ENCODE measurements at regions not wholly inside any gene's neighbourhood (a gene's known extent, or its start where the extent isn't known, plus 50 kb on each side); places are given as distances from the start of the nearest gene placed in this dataset.

DNA sequence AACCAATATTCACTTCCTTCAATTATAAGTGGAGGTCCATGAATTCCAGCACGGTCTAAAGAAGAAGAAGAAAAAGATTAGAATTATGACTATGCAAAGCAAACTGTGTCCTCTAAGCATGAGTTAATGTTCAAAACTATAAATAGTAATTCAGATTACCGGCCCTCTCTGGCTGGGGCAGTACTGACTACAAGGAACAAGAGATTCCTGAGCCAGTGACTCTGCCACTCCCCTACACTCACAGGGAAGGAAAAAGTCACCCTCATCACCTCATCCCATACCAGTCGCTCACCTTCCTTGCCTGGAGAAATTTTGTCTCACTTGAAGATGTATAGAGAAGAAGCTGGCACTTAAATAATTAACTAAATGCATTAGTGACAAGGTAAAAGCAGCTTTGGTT, 56.5 kb upstream of the CD302 start:
- H3K27ac Mint-ChIP-seq, result no peak overlapping the region
- H3K4me3 Mint-ChIP-seq, result no peak overlapping the region
- no peaks in the 10 kb centered on the region for H3K9me3 Mint-ChIP-seq
- H3K4me1 Mint-ChIP-seq, result peaks cover 2% of the 10 kb centered on the region
- no peaks in the 10 kb centered on the region for H3K27me3 Mint-ChIP-seq
- H3K36me3 Mint-ChIP-seq (ENCODE audit: low read depth), result peaks cover 36% of the 10 kb centered on the region
- no peak for DNase-seq
- intact Hi-C loops (cut with micrococcal nuclease), result no loop called here

DNA sequence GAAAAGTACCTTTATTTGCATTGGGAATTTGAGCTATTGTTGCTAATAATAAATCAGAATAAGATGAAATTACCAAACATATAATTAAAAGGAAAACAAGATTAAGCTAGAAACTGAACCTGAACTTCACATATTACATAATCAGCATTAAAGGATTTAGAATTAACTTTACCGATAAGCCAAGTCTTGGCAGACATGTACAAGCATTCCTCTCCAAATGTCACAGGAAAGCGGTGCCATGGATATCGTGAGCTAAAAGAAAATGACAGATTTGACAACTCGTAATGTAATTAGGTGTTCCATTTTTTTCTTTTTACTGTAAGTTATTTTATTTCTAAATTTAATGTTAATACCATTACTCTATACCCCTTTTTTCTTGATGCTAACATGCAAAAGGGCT, 55.1 kb upstream of the CD302 start:
- intact Hi-C loops (cut with micrococcal nuclease), result no loop called here
- no peaks in the 10 kb centered on the region for H3K27me3 Mint-ChIP-seq
- no peaks in the 10 kb centered on the region for H3K9me3 Mint-ChIP-seq
- H3K27ac Mint-ChIP-seq, result no peak overlapping the region
- H3K4me1 Mint-ChIP-seq, result no peaks in the 10 kb centered on the region
- DNase-seq, result no peak
- H3K36me3 Mint-ChIP-seq (ENCODE audit: low read depth), result peaks cover 36% of the 10 kb centered on the region
- no peak overlapping the region for H3K4me3 Mint-ChIP-seq

DNA sequence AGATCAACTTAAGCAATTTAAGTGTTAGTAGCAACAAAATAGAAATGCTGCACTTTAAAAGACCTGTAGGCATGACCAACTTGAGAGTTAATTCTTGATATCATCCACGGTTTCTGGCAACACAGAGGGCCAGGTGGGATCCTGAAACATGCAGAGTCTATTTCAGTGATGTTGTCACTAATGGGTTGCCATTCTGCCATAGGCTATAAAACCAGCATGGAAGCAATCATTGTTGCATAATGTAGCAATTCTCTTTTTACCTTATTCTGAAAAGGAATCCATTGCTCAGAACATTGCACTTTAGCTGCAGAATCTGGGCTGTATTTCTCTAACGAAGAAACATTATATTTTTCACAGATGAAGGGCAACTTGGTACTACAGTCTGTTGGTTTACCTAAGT, 53.9 kb upstream of the CD302 start:
- Mint-ChIP-seq H3K9me3 (no peaks in the 10 kb centered on the region), H3K27ac (no peak overlapping the region), H3K27me3 (no peaks in the 10 kb centered on the region), H3K36me3 (ENCODE audit: low read depth) (peaks cover 38% of the 10 kb centered on the region), H3K4me1 (no peaks in the 10 kb centered on the region), H3K4me3 (no peak overlapping the region)
- intact Hi-C loops (cut with micrococcal nuclease), result no loop called here
- DNase-seq, result no peak

DNA sequence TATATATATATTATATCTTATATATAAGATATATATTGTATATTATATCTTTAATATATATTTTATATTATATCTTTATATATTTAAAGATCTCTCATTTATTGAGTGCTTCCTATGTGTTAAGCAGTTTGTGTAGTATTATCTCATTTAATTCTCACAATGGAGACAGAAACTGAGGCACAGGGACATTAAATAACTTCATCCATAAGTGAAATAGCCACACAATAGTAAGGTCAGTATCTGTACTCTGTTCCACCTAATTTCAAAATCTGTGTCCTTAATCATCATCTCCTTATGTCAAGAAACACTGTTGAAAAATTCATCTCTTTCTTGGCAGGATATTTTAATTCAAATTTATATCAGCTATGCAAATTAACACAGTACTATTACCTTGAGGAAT, 52.8 kb upstream of the CD302 start:
- H3K36me3 Mint-ChIP-seq (ENCODE audit: low read depth), result peaks cover 35% of the 10 kb centered on the region
- DNase-seq, result no peak
- no peak overlapping the region for H3K27ac Mint-ChIP-seq
- H3K4me1 Mint-ChIP-seq, result no peaks in the 10 kb centered on the region
- H3K4me3 Mint-ChIP-seq, result no peak overlapping the region
- intact Hi-C loops (cut with micrococcal nuclease), result no loop called here
- H3K27me3 Mint-ChIP-seq, result no peaks in the 10 kb centered on the region
- no peaks in the 10 kb centered on the region for H3K9me3 Mint-ChIP-seq

DNA sequence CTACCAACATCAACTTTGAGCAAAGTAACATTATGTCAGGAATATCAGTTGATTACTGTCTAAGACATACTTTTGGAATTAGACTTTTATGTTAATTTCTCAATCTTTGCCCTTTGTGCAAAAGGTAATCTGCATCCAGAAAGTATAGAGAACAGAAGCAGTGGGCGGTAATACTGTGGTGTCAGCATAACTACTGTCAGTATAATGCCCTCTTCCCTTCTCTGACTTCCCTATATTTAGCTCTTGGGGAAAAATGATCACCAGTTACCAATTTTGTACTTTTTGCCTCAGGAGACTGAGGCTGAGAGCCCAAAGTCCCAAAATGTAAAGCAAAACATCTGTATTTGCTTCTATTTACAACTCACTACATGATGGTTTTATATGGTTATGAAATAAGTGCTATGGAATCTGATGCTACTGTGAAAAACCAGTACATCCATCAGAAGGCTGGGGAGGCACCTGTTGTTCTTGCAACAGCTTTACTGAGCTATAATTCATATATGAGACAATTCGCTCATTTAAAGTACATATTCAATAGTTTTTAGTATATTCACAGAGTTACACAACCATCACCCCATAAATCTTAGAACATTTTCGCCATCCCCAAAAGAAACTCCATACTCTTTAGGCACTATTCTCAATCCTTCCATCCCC, 51.3 kb upstream of the CD302 start:
- no peak overlapping the region for H3K4me3 Mint-ChIP-seq
- H3K4me1 Mint-ChIP-seq, result no peaks in the 10 kb centered on the region
- no peak overlapping the region for H3K27ac Mint-ChIP-seq
- DNase-seq, result no peak
- H3K9me3 Mint-ChIP-seq, result no peaks in the 10 kb centered on the region
- no peaks in the 10 kb centered on the region for H3K27me3 Mint-ChIP-seq
- intact Hi-C loops (cut with micrococcal nuclease), result no loop called here
- peaks cover 31% of the 10 kb centered on the region for H3K36me3 Mint-ChIP-seq (ENCODE audit: low read depth)

All from activated CD4-positive, alpha-beta T cell treated with anti-CD3 and anti-CD28 coated beads, Interleukin-2, amount 10 ng/mL, durations not matched to agents 24 days and 14 days (primary cell).